Lower lobe of right lung (tissue), 2 donors: ENCODE measurements at regions not wholly inside any gene's neighbourhood (a gene's known extent, or its start where the extent isn't known, plus 50 kb on each side); places are given as distances from the start of the nearest gene placed in this dataset.

ENCODE experiments used
- ATAC-seq, 2 donors: fragments of 200-7000 bp; cut with Tn5 transposase; one replicate each; pipeline ENCODE4 v1.9.1; 2020 to 2022; ENCODE audit warnings: mild to moderate bottlenecking in 2 of 2, moderate library complexity in 2 of 2
- DNase-seq: peaks from one replicate; pipeline ENCODE4 v3.0.0-alpha.2; 2020
- H3K27ac ChIP-seq: fragments of 200-600 bp; one replicate; pipeline ENCODE4 v1.8.0; 2022
- H3K27me3 ChIP-seq: fragments of 200-600 bp; one replicate; pipeline ENCODE4 v1.8.0; 2022; ENCODE audit warnings: low read depth
- H3K36me3 ChIP-seq: fragments of 200-600 bp; one replicate; pipeline ENCODE4 v1.8.0; 2022; ENCODE audit warnings: mild to moderate bottlenecking
- H3K4me1 ChIP-seq: fragments of 200-600 bp; one replicate; pipeline ENCODE4 v1.8.0; 2022
- H3K4me3 ChIP-seq: fragments of 200-600 bp; one replicate; pipeline ENCODE4 v1.8.0; 2022; ENCODE audit warnings: mild to moderate bottlenecking
- H3K9me3 ChIP-seq: fragments of 200-600 bp; one replicate; pipeline ENCODE4 v1.8.0; 2022
- CTCF ChIP-seq: fragments of 200-600 bp; IDR thresholded peaks from one replicate; pipeline ENCODE4 v1.8.0; 2022; ENCODE audit warnings: antibody characterized with exemption, mild to moderate bottlenecking
- intact Hi-C: fragments of 100-400 bp; cut with DNase I; formaldehyde crosslinking; loops from one replicate; pipeline ENCODE4 v1.11.0; 2022
- donor health status: DM: no; HTN: yes; CAD: no; lungs with severe emphysema.

GRCh38 chr13:22168437-22169190 is 497.7 kb downstream of the FGF9 start:
- Histone ChIP-seq H3K27ac (no peak overlapping the region), H3K36me3 (no peaks in the 10 kb centered on the region), H3K4me1 (no peaks in the 10 kb centered on the region), H3K9me3 (no peaks in the 10 kb centered on the region), H3K27me3 (no peaks in the 10 kb centered on the region), H3K4me3 (no peak overlapping the region)
- TF ChIP-seq CTCF, result no peak
- DNase-seq, result no peak
- ATAC-seq, result no peak
- intact Hi-C loops, result no loop called here

- no peak for TF ChIP-seq CTCF
- Histone ChIP-seq H3K27ac (no peak overlapping the region), H3K36me3 (no peaks in the 10 kb centered on the region), H3K4me1 (no peaks in the 10 kb centered on the region), H3K27me3 (no peaks in the 10 kb centered on the region), H3K4me3 (no peak overlapping the region), H3K9me3 (no peaks in the 10 kb centered on the region)
- intact Hi-C loops, result no loop called here
- DNase-seq (no peak), ATAC-seq (no peak)
Measured at GRCh38 chr13:22169473-22169872, 498.6 kb downstream of the FGF9 start.

GRCh38 chr13:22173610-22174009 is 502.7 kb downstream of the FGF9 start:
- ATAC-seq, result no peak
- Histone ChIP-seq H3K27ac (no peak overlapping the region), H3K27me3 (no peaks in the 10 kb centered on the region), H3K9me3 (no peaks in the 10 kb centered on the region), H3K4me1 (no peaks in the 10 kb centered on the region), H3K36me3 (no peaks in the 10 kb centered on the region), H3K4me3 (no peak overlapping the region)
- intact Hi-C loops, result no loop called here
- no peak for DNase-seq
- no peak for TF ChIP-seq CTCF

GRCh38 chr13:22175241-22175640 is 504.4 kb downstream of the FGF9 start:
- DNase-seq (no peak), ATAC-seq (no peak)
- Histone ChIP-seq H3K4me1 (no peaks in the 10 kb centered on the region), H3K27me3 (no peaks in the 10 kb centered on the region), H3K36me3 (no peaks in the 10 kb centered on the region), H3K27ac (no peak overlapping the region), H3K9me3 (no peaks in the 10 kb centered on the region), H3K4me3 (no peak overlapping the region)
- intact Hi-C loops, result no loop called here
- no peak for TF ChIP-seq CTCF

- H3K27me3 ChIP-seq, result no peaks in the 10 kb centered on the region
- H3K4me1 ChIP-seq, result no peaks in the 10 kb centered on the region
- no peak overlapping the region for H3K27ac ChIP-seq
- no peak for DNase-seq
- H3K9me3 ChIP-seq, result no peaks in the 10 kb centered on the region
- H3K36me3 ChIP-seq, result no peaks in the 10 kb centered on the region
- no peak overlapping the region for H3K4me3 ChIP-seq
- no peak for ATAC-seq
- no peak for TF ChIP-seq CTCF
- intact Hi-C loops, result no loop called here
Measured at GRCh38 chr13:22175815-22176214, 504.9 kb downstream of the FGF9 start.
